GM12878 (cell line): ENCODE measurements at regions not wholly inside any gene's neighbourhood (a gene's known extent, or its start where the extent isn't known, plus 50 kb on each side); places are given as distances from the start of the nearest gene placed in this dataset.

Source experiments
- ATAC-seq: fragments of 200-7000 bp; cut with Tn5 transposase; 3 replicates; pipeline ENCODE4 v1.9.1; 2020; ENCODE audit warnings: mild to moderate bottlenecking, moderate library complexity
- BruUV-seq: library from RNA; stranded (reverse); fragments of 400-500 nt; replicated peaks from 2 replicates; lab custom pipeline; 2021; lab: Mats Ljungman, UMichigan
- CTCF ChIA-PET: fragments of 300-600 bp; sonication (Branson Sonifier 250); formaldehyde crosslinking; extraction: SDS; loops from one replicate; lab custom pipeline; 2021; ENCODE audit warnings: inconsistent platforms; lab: Yijun Ruan, JAX
- POLR2A ChIA-PET: fragments of 350-600 bp; formaldehyde crosslinking; extraction: SDS; loops from one replicate; lab custom pipeline; 2021; ENCODE audit warnings: inconsistent platforms; lab: Charles Lee
- RAD21 ChIA-PET: fragments of 300-600 bp; sonication (Branson Sonifier 250); formaldehyde crosslinking; loops from one replicate; lab custom pipeline; 2023; ENCODE audit warnings: antibody characterized with exemption; ENCODE audit not compliant: unreplicated experiment; lab: Charles Lee
- SMC1A ChIA-PET: fragments of 300-600 bp; sonication (Branson Sonifier 250); formaldehyde crosslinking; loops from one replicate; lab custom pipeline; 2023; ENCODE audit not compliant: unreplicated experiment, uncharacterized antibody; lab: Charles Lee
- DNase-seq: peaks from one replicate; pipeline ENCODE4 v3.0.0-alpha.2; 2011; ENCODE audit warnings: low read depth, low spot score
- FAIRE-seq: peaks from 3 replicates; lab custom pipeline; 2011; peaks lifted over from hg19 to GRCh38; lab: Jason Lieb, UNC
- H2AFZ ChIP-seq: 2 replicates; pipeline ENCODE4 v1.6.0; 2011; ENCODE audit warnings: low read depth, low read length, control low read depth; ENCODE audit not compliant: control insufficient read depth
- H3K27ac ChIP-seq: 2 replicates; pipeline ENCODE4 v1.5.1; 2011; ENCODE audit warnings: control low read depth; ENCODE audit not compliant: control insufficient read depth, insufficient read depth
- H3K27me3 ChIP-seq, 2 experiments: replicated peaks in 1 of 2; 2 replicates each; pipeline versions ENCODE4 v1.6.0 to v1.6.1; 2011; ENCODE audit warnings: low read length in 1 of 2; ENCODE audit not compliant: control insufficient read depth in 2 of 2, insufficient read depth in 2 of 2
- H3K36me3 ChIP-seq, 2 experiments: 2 replicates each; pipeline ENCODE4 v1.5.1; 2011; ENCODE audit warnings: low read length in 1 of 2; ENCODE audit not compliant: control insufficient read depth in 2 of 2, insufficient read depth in 2 of 2
- H3K4me1 ChIP-seq: 2 replicates; pipeline ENCODE4 v1.6.1; 2011; ENCODE audit warnings: mild to moderate bottlenecking, low read length, moderate library complexity, mixed read lengths; ENCODE audit not compliant: control insufficient read depth, insufficient read depth
- H3K4me2 ChIP-seq: 2 replicates; pipeline ENCODE4 v1.6.0; 2011; ENCODE audit warnings: control low read depth; ENCODE audit not compliant: control insufficient read depth, insufficient read depth
- H3K4me3 ChIP-seq: fragments of 200-600 bp; sonication (generic); 2 replicates; pipeline ENCODE4 v1.5.1; 2016
- H3K79me2 ChIP-seq: 2 replicates; pipeline ENCODE4 v1.6.0; 2011; ENCODE audit warnings: low read length; ENCODE audit not compliant: control insufficient read depth, insufficient read depth
- H3K9ac ChIP-seq: 2 replicates; pipeline ENCODE4 v1.8.0; 2011; ENCODE audit warnings: low read length, control low read depth, mixed read lengths; ENCODE audit not compliant: control insufficient read depth, insufficient read depth
- H3K9me3 ChIP-seq: replicated peaks from 3 replicates; pipeline ENCODE4 v1.5.1; 2011; ENCODE audit warnings: mild to moderate bottlenecking, low read length; ENCODE audit not compliant: control insufficient read depth, insufficient read depth
- H4K20me1 ChIP-seq: 2 replicates; pipeline ENCODE4 v1.6.0; 2011; ENCODE audit not compliant: control insufficient read depth, insufficient read depth
- EGR1 ChIP-seq, 2 experiments: IDR thresholded peaks; 1 replicate in 1 of 2; 2 replicates in 1 of 2; pipeline ENCODE4 v1.6.1; 2011 to 2012; ENCODE audit warnings: low read depth in 2 of 2, low read length in 2 of 2, borderline replicate concordance in 1 of 2, mild to moderate bottlenecking in 1 of 2, moderate library complexity in 1 of 2
- HSF1 ChIP-seq: fragments of 150-350 bp; IDR thresholded peaks from 2 replicates; pipeline ENCODE4 v1.6.1; 2014; ENCODE audit warnings: mild to moderate bottlenecking, low read depth, low read length
- KDM1A ChIP-seq: fragments of 200-600 bp; sonication (generic); IDR thresholded peaks from 2 replicates; pipeline ENCODE4 v1.6.1; 2016; ENCODE audit warnings: borderline replicate concordance
- MEF2B ChIP-seq: fragments of 450-650 bp; IDR thresholded peaks from 2 replicates; pipeline ENCODE4 v1.6.1; 2018; ENCODE audit warnings: mild to moderate bottlenecking, moderate library complexity; ENCODE audit not compliant: partially characterized antibody, poor library complexity, severe bottlenecking
- MTA2 ChIP-seq: fragments of 450-650 bp; IDR thresholded peaks from 2 replicates; pipeline ENCODE4 v1.6.1; 2016; ENCODE audit warnings: low read depth, mild to moderate bottlenecking, moderate library complexity
- RFX5 ChIP-seq: IDR thresholded peaks from 2 replicates; pipeline ENCODE4 v1.6.1; 2011; ENCODE audit warnings: low read depth, low read length, improper control_type of control experiment
- WGBS: methylation state at CpG from one replicate; pipeline ENCODE4 v1.1.6; 2016; ENCODE audit warnings: low lambda C conversion rate; ENCODE audit not compliant: insufficient replicate concordance, insufficient coverage; ENCODE audit errors: missing lambda C conversion rate; 5-methylcytosine and 5-hydroxymethylcytosine counted together
- in situ Hi-C: fragments of 300-500 bp; cut with MboI; formaldehyde crosslinking; loops from 9 replicates; pipeline ENCODE4 v1.14.3; 2018; ENCODE audit warnings: mixed read lengths
- intact Hi-C: fragments of 100-400 bp; cut with micrococcal nuclease; formaldehyde crosslinking; loops from one replicate; pipeline ENCODE4 v1.14.2; 2022; ENCODE audit not compliant: unreplicated experiment

DNA sequence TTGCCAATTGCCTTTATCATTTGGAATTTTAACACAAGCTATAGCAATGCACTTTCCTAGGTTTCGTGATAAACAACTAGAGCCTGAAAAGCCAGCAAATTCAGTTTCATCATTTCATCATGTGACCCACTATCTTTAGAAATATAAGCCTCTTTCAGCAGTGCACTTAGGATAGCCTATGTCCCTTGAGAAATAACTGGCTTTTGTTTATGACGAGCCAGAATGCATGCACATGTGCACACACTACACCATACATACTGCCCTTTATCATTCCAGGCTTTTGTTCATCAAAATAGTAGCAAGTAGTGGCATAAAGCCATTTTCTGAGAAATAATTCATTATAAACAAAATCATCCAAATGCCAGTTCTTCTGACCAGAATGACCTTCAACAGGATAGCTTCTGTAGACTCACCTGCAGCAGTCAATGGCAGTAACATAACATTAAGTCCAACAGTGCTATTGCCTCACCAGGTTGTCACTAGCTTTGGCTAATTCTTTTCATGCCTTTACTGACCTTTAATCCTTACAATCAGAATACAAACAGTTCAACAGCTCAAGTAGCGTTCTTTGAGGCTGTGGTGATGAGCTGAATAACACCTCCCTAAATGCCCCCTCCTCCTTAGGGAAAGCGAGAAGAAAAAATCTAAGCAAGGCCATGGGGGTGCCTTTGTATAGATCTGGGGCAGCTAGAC, 132.3 kb upstream of the SMARCA2 start:
- Histone ChIP-seq H3K27me3 (no peaks in the 10 kb centered on the region), H3K36me3 (no peaks in the 10 kb centered on the region), H3K4me1 (peaks cover 27% of the 10 kb centered on the region), H2AFZ (no peak overlapping the region), H3K79me2 (no peaks in the 10 kb centered on the region), H3K27ac (no peak overlapping the region), H3K9me3 (peaks cover 12% of the 10 kb centered on the region), H3K4me2 (no peak overlapping the region), H4K20me1 (no peaks in the 10 kb centered on the region), H3K9ac (no peak overlapping the region), H3K4me3 (no peak overlapping the region)
- ChIA-PET RAD21 (interaction anchor here (0.6 to 1.7 kb wide), 3 partner anchors 47 to 275 kb away, joined by 3 to 9 read pairs (median 4); no protein-coding TSS in a partner anchor), SMC1A (interaction anchor here (0.7 to 4.9 kb wide), 8 partner anchors 8 to 46 kb away, joined by 3 to 58 read pairs (median 4); no protein-coding TSS in a partner anchor), POLR2A (interaction anchor here (0.6 kb wide), 1 partner anchor 8 kb away, joined by 4 read pairs; no protein-coding TSS in a partner anchor), CTCF (interaction anchor here (1.7 kb wide), 1 partner anchor 57 kb away, joined by 10 read pairs; no protein-coding TSS in a partner anchor)
- DNase-seq, result no peak
- intact Hi-C loops, result no loop called here
- ATAC-seq, result no peak
- 99% methylated on average over 4 of the region's 4 CpGs for WGBS
- in situ Hi-C loops, result no loop called here
- no TSS peak for BruUV-seq
- FAIRE-seq, result no peak
- TF ChIP-seq KDM1A (no peak), EGR1 (IDR thresholded peaks at IDR 0.05; ENCODE audit: borderline replicate concordance in 1 of 2, low read depth in 2 of 2, low read length in 2 of 2) (no peak), RFX5 (no peak), HSF1 (no peak), MTA2 (no peak), MEF2B (no peak)
